Mucosa of descending colon (tissue), 3 donors: ENCODE measurements at regions not wholly inside any gene's neighbourhood (a gene's known extent, or its start where the extent isn't known, plus 50 kb on each side); places are given as distances from the start of the nearest gene placed in this dataset.
A peak's percentile ranks its signal among the peaks of the same experiment; 100 is the strongest.
"Not testable (repeated sequence)": the region's sequence is repeated elsewhere in the genome, so short reads cannot be mapped to it uniquely, and the experiment has no call there.

Experiments
- ATAC-seq: fragments of 200-7000 bp; cut with Tn5 transposase; one replicate; pipeline ENCODE4 v1.9.1; 2020; ENCODE audit warnings: mild to moderate bottlenecking, moderate library complexity
- DNase-seq, 3 donors: peaks; one replicate each; pipeline ENCODE4 v3.0.0-alpha.2; 2020
- H3K36me3 ChIP-seq: fragments of 200-600 bp; one replicate; pipeline ENCODE4 v1.8.0; 2021; ENCODE audit warnings: low read depth, mild to moderate bottlenecking
- H3K4me1 ChIP-seq: fragments of 200-600 bp; one replicate; pipeline ENCODE4 v1.8.0; 2021; ENCODE audit warnings: low read depth, mild to moderate bottlenecking
- H3K4me3 ChIP-seq: fragments of 200-600 bp; one replicate; pipeline ENCODE4 v1.8.0; 2021; ENCODE audit warnings: mild to moderate bottlenecking
- H3K9me3 ChIP-seq: fragments of 200-600 bp; one replicate; pipeline ENCODE4 v1.8.0; 2021; ENCODE audit warnings: mild to moderate bottlenecking
- CTCF ChIP-seq: fragments of 200-600 bp; IDR thresholded peaks from one replicate; pipeline ENCODE4 v1.8.0; 2022; ENCODE audit warnings: antibody characterized with exemption, mild to moderate bottlenecking
- intact Hi-C, 2 donors: fragments of 100-400 bp; cut with DNase I in 1 of 2; cut with micrococcal nuclease in 1 of 2; formaldehyde crosslinking; loops; one replicate each; pipeline versions ENCODE4 v1.11.0 to v1.11.1; 2022; cut with DNase I, micrococcal nuclease
- donor health status: DM: no; HTN: no; CAD: no; lungs with moderate emphysema.
- donor health status: DM: no; HTN: no; CAD: no.
- donor health status: DM: no; HTN: yes; CAD: no.

- Histone ChIP-seq H3K4me3 (no peak overlapping the region), H3K36me3 (no peaks in the 10 kb centered on the region), H3K4me1 (peaks cover 19% of the 10 kb centered on the region), H3K9me3 (no peaks in the 10 kb centered on the region)
- no peak for TF ChIP-seq CTCF
- intact Hi-C loops, result no loop called here
- no peak for DNase-seq
- ATAC-seq, result no peak
These were observed 89.3 kb upstream of the CUX1 start for GRCh38 chr7:101728128-101728527.

- H3K4me1 ChIP-seq, result peaks cover 26% of the 10 kb centered on the region
- H3K36me3 ChIP-seq, H3K4me3 ChIP-seq, intact Hi-C loops, H3K9me3 ChIP-seq: not testable (repeated sequence)
- ATAC-seq (peak; percentile 65), DNase-seq (peak; percentile 54 to 71 (median 60))
These were observed 88.6 kb upstream of the CUX1 start for GRCh38 chr7:101728873-101729240.

- ATAC-seq, result peak; percentile 94
- Histone ChIP-seq H3K9me3 (no peaks in the 10 kb centered on the region), H3K4me1 (peaks cover 26% of the 10 kb centered on the region), H3K36me3 (no peaks in the 10 kb centered on the region), H3K4me3 (no peak overlapping the region)
- peak; percentile 89 to 93 (median 91) for DNase-seq
- intact Hi-C loops, result no loop called here
- TF ChIP-seq CTCF, result no peak
These were observed 88.1 kb upstream of the CUX1 start for GRCh38 chr7:101729241-101729883.

GRCh38 chr7:101731502-101732084, 85.8 kb upstream of the CUX1 start:
- intact Hi-C loops, result no loop called here
- no peak for DNase-seq
- H3K36me3 ChIP-seq, result no peaks in the 10 kb centered on the region

GRCh38 chr7:101733713-101734475, 83.5 kb upstream of the CUX1 start:
- no peak for TF ChIP-seq CTCF
- Histone ChIP-seq H3K9me3 (no peaks in the 10 kb centered on the region), H3K36me3 (no peaks in the 10 kb centered on the region), H3K4me1 (peaks cover 20% of the 10 kb centered on the region), H3K4me3 (no peak overlapping the region)
- intact Hi-C loops, result no loop called here
- DNase-seq (peak; percentile 54 to 73 (median 72)), ATAC-seq (peak; percentile 71)

More at GRCh38 chr7:101731502-101732084, 85.8 kb upstream of the CUX1 start:
- ATAC-seq, result no peak
- H3K4me1 ChIP-seq, result peaks cover 26% of the 10 kb centered on the region
- H3K9me3 ChIP-seq, result no peaks in the 10 kb centered on the region
- no peak overlapping the region for H3K4me3 ChIP-seq
- TF ChIP-seq CTCF, result no peak

GRCh38 chr7:101736084-101736483, 81.3 kb upstream of the CUX1 start:
- TF ChIP-seq CTCF, result no peak
- intact Hi-C loops, result no loop called here
- peaks cover 8% of the 10 kb centered on the region for H3K4me1 ChIP-seq
- H3K4me3 ChIP-seq, result no peak overlapping the region
- DNase-seq, result no peak
- no peak for ATAC-seq
- H3K9me3 ChIP-seq, result no peaks in the 10 kb centered on the region
- no peaks in the 10 kb centered on the region for H3K36me3 ChIP-seq
